SK-N-MC (cell line): ENCODE measurements at regions not wholly inside any gene's neighbourhood (a gene's known extent, or its start where the extent isn't known, plus 50 kb on each side); places are given as distances from the start of the nearest gene placed in this dataset.

Experiments
- DNase-seq: peaks from one replicate; pipeline ENCODE4 v3.0.0-alpha.2; 2011; ENCODE audit warnings: low read depth, low spot score
- H3K27ac ChIP-seq: fragments of 200-600 bp; sonication (generic); 2 replicates; pipeline ENCODE4 v1.5.1; 2016; ENCODE audit warnings: mixed run types
- H3K36me3 ChIP-seq: fragments of 200-600 bp; sonication (generic); 2 replicates; pipeline ENCODE4 v1.6.1; 2017; ENCODE audit warnings: antibody characterized with exemption, low read length, mixed read lengths; ENCODE audit not compliant: insufficient read depth
- H3K4me3 ChIP-seq: fragments of 200-600 bp; sonication (generic); 2 replicates; pipeline ENCODE4 v1.5.1; 2016
- H3K9ac ChIP-seq: fragments of 200-600 bp; sonication (generic); 2 replicates; pipeline ENCODE4 v1.8.0; 2017; ENCODE audit warnings: mixed run types, mixed read lengths; ENCODE audit not compliant: insufficient read length
- H3K9me3 ChIP-seq: fragments of 200-600 bp; sonication (generic); 2 replicates; pipeline ENCODE4 v1.6.1; 2017; ENCODE audit warnings: low read depth, mild to moderate bottlenecking, antibody characterized with exemption, low read length, moderate library complexity, mixed read lengths
- EZH2 ChIP-seq: fragments of 200-600 bp; sonication (generic); IDR thresholded peaks from one replicate; pipeline ENCODE4 v1.6.1; 2017; ENCODE audit warnings: antibody characterized with exemption
- FOXP2 ChIP-seq: optimal IDR thresholded peaks from 2 replicates; pipeline ENCODE3; 2011; ENCODE audit warnings: mild to moderate bottlenecking, moderate library complexity; ENCODE audit not compliant: insufficient read depth; ENCODE audit errors: extremely low read length, control extremely low read depth
- POLR2AphosphoS5 ChIP-seq: IDR thresholded peaks from 2 replicates; pipeline ENCODE4 v1.6.1; 2012; ENCODE audit warnings: mild to moderate bottlenecking, low read depth, low read length, borderline replicate concordance

GRCh38 chr12:70042675-70043074, 200.6 kb upstream of the CNOT2 start:
- H3K27ac ChIP-seq: no peak overlapping the region
- no peak for TF ChIP-seq FOXP2
- TF ChIP-seq POLR2AphosphoS5: no peak
- TF ChIP-seq EZH2: no peak
- no peak overlapping the region for H3K9ac ChIP-seq
- DNase-seq: no peak
- no peaks in the 10 kb centered on the region for H3K36me3 ChIP-seq
- H3K4me3 ChIP-seq: no peak overlapping the region
- no peaks in the 10 kb centered on the region for H3K9me3 ChIP-seq

GRCh38 chr12:70043490-70044138, 199.6 kb upstream of the CNOT2 start:
- DNase-seq: no peak
- Histone ChIP-seq H3K9me3 (no peaks in the 10 kb centered on the region), H3K9ac (no peak overlapping the region), H3K4me3 (no peak overlapping the region), H3K36me3 (no peaks in the 10 kb centered on the region), H3K27ac (no peak overlapping the region)
- TF ChIP-seq EZH2: no peak
- no peak for TF ChIP-seq POLR2AphosphoS5
- TF ChIP-seq FOXP2: no peak

GRCh38 chr12:70044167-70044566, 199.1 kb upstream of the CNOT2 start:
- Histone ChIP-seq H3K4me3 (no peak overlapping the region), H3K27ac (no peak overlapping the region), H3K36me3 (no peaks in the 10 kb centered on the region), H3K9ac (no peak overlapping the region), H3K9me3 (no peaks in the 10 kb centered on the region)
- DNase-seq: no peak
- no peak for TF ChIP-seq FOXP2
- TF ChIP-seq POLR2AphosphoS5: no peak
- TF ChIP-seq EZH2: no peak

- no peak for DNase-seq
- Histone ChIP-seq H3K9me3 (no peaks in the 10 kb centered on the region), H3K9ac (no peak overlapping the region), H3K27ac (no peak overlapping the region), H3K4me3 (no peak overlapping the region), H3K36me3 (no peaks in the 10 kb centered on the region)
- no peak for TF ChIP-seq FOXP2
- TF ChIP-seq POLR2AphosphoS5: no peak
- TF ChIP-seq EZH2: no peak
These were observed 198.2 kb upstream of the CNOT2 start for GRCh38 chr12:70045036-70045435.

- no peaks in the 10 kb centered on the region for H3K36me3 ChIP-seq
- no peak for TF ChIP-seq POLR2AphosphoS5
- TF ChIP-seq FOXP2: no peak
- TF ChIP-seq EZH2: no peak
- H3K9ac ChIP-seq: no peak overlapping the region
- no peak overlapping the region for H3K27ac ChIP-seq
- DNase-seq: no peak
- no peaks in the 10 kb centered on the region for H3K9me3 ChIP-seq
- H3K4me3 ChIP-seq: no peak overlapping the region
These were observed 197.7 kb upstream of the CNOT2 start for GRCh38 chr12:70045514-70045913.

GRCh38 chr12:70048521-70049250, 194.5 kb upstream of the CNOT2 start:
- no peak overlapping the region for H3K27ac ChIP-seq
- no peak overlapping the region for H3K9ac ChIP-seq
- no peak overlapping the region for H3K4me3 ChIP-seq
- no peaks in the 10 kb centered on the region for H3K36me3 ChIP-seq
- H3K9me3 ChIP-seq: no peaks in the 10 kb centered on the region
- TF ChIP-seq POLR2AphosphoS5 (no peak), EZH2 (no peak), FOXP2 (no peak)
- no peak for DNase-seq

GRCh38 chr12:70049596-70050360, 193.5 kb upstream of the CNOT2 start:
- no peaks in the 10 kb centered on the region for H3K9me3 ChIP-seq
- TF ChIP-seq POLR2AphosphoS5: no peak
- TF ChIP-seq EZH2: no peak
- TF ChIP-seq FOXP2: no peak
- no peak overlapping the region for H3K27ac ChIP-seq
- H3K9ac ChIP-seq: no peak overlapping the region
- no peaks in the 10 kb centered on the region for H3K36me3 ChIP-seq
- no peak for DNase-seq
- no peak overlapping the region for H3K4me3 ChIP-seq

- TF ChIP-seq POLR2AphosphoS5: no peak
- no peak for TF ChIP-seq EZH2
- TF ChIP-seq FOXP2: no peak
- no peak overlapping the region for H3K27ac ChIP-seq
These were observed 190.8 kb upstream of the CNOT2 start for GRCh38 chr12:70052476-70052875.

More at GRCh38 chr12:70052476-70052875, 190.8 kb upstream of the CNOT2 start:
- no peak for DNase-seq
- Histone ChIP-seq H3K9ac (no peak overlapping the region), H3K9me3 (no peaks in the 10 kb centered on the region), H3K4me3 (no peak overlapping the region), H3K36me3 (no peaks in the 10 kb centered on the region)
